Spleen (tissue), 11 donors: ENCODE measurements at regions not wholly inside any gene's neighbourhood (a gene's known extent, or its start where the extent isn't known, plus 50 kb on each side); places are given as distances from the start of the nearest gene placed in this dataset.

Source experiments
- DNase-seq: peaks from one replicate; pipeline ENCODE4 v3.0.0-alpha.2; 2020
- H3K27ac ChIP-seq, 8 donors: fragments of 200-600 bp; sonication (generic) in 7 of 8; 1 replicate in 4 of 8; 2 replicates in 4 of 8; pipeline versions ENCODE4 v1.5.0 to v1.8.0; 2016 to 2021; ENCODE audit warnings: inconsistent platforms in 4 of 8, mild to moderate bottlenecking in 4 of 8, moderate library complexity in 1 of 8
- H3K27me3 ChIP-seq, 7 donors: fragments of 200-600 bp; sonication (generic) in 6 of 7; replicated peaks in 1 of 7; 1 replicate in 4 of 7; 2 replicates in 3 of 7; pipeline versions ENCODE4 v1.5.0 to v1.8.0; 2016 to 2021; ENCODE audit warnings: inconsistent platforms in 3 of 7, mild to moderate bottlenecking in 1 of 7
- H3K36me3 ChIP-seq, 6 donors: fragments of 200-600 bp; sonication (generic) in 5 of 6; 1 replicate in 4 of 6; 2 replicates in 2 of 6; pipeline versions ENCODE4 v1.5.0 to v1.8.0; 2016 to 2021; ENCODE audit warnings: inconsistent platforms in 2 of 6
- H3K4me1 ChIP-seq, 6 donors: fragments of 200-600 bp; sonication (generic) in 5 of 6; 1 replicate in 3 of 6; 2 replicates in 3 of 6; pipeline versions ENCODE4 v1.5.0 to v1.8.0; 2016 to 2021; ENCODE audit warnings: inconsistent platforms in 3 of 6
- H3K4me3 ChIP-seq, 8 donors: fragments of 200-600 bp; sonication (generic) in 7 of 8; 1 replicate in 4 of 8; 2 replicates in 4 of 8; pipeline versions ENCODE4 v1.5.0 to v1.8.0; 2016 to 2021; ENCODE audit warnings: inconsistent platforms in 4 of 8, mild to moderate bottlenecking in 4 of 8, moderate library complexity in 2 of 8
- H3K9me3 ChIP-seq, 8 donors: fragments of 200-600 bp; sonication (generic) in 7 of 8; 1 replicate in 4 of 8; 2 replicates in 4 of 8; pipeline versions ENCODE4 v1.5.0 to v1.8.0; 2016 to 2021; ENCODE audit warnings: inconsistent platforms in 4 of 8
- CTCF ChIP-seq, 11 experiments: fragments of 200-600 bp in 7 of 11; fragments of 450-650 bp in 4 of 11; sonication (generic) in 4 of 11; IDR thresholded peaks in 8 of 11; conservative IDR thresholded peaks in 3 of 11; 1 replicate in 7 of 11; 2 replicates in 4 of 11; pipeline versions ENCODE4 v1.4.0 to v1.8.0; 2016 to 2021; ENCODE audit warnings: antibody characterized with exemption in 11 of 11, inconsistent platforms in 4 of 11, mild to moderate bottlenecking in 1 of 11
- POLR2A ChIP-seq, 3 donors: fragments of 450-650 bp; IDR thresholded peaks; one replicate each; pipeline ENCODE4 v1.5.1; 2017; ENCODE audit warnings: antibody characterized with exemption in 3 of 3, mild to moderate bottlenecking in 1 of 3
- POLR2AphosphoS5 ChIP-seq, 3 donors: sonication (generic); formaldehyde crosslinking; IDR thresholded peaks; one replicate each; pipeline ENCODE4 v1.5.1; 2017; ENCODE audit warnings: antibody characterized with exemption in 3 of 3
- WGBS, 5 donors: extraction: QIAGEN DNeasy Blood & Tissue Kit in 3 of 5; methylation state at CpG; one replicate each; pipeline versions ENCODE4 v1.1.5 to v1.1.7; 2013 to 2018; 5-methylcytosine and 5-hydroxymethylcytosine counted together
- intact Hi-C: fragments of 100-400 bp; cut with DNase I; formaldehyde crosslinking; loops from one replicate; pipeline ENCODE4 v1.15.0; 2023; ENCODE audit warnings: low total_unique reads
- donor health status: healthy with polysubstance abuse.
- donor health status: DM: no; HTN: no; CAD: no; lungs with moderate emphysema.
- donor health status: DM: no; HTN: no; CAD: no.
- donor health status: Bipolar disorder and iron deficiency.
- donor health status: healthy.
- donor health status: DM: no; HTN: no; CAD: no.
- donor health status: DM: yes; HTN: yes; CAD: no.

GRCh38 chr4:130542953-130543352, 1447.0 kb downstream of the C4orf33 start:
- no peak overlapping the region for H3K4me3 ChIP-seq
- no peaks in the 10 kb centered on the region for H3K36me3 ChIP-seq
- no peaks in the 10 kb centered on the region for H3K4me1 ChIP-seq
- DNase-seq, result no peak
- 83 to 95% (median 88%) methylated on average over 6 of the region's 6 CpGs for WGBS, 5 donors
- H3K9me3 ChIP-seq, result no peaks in the 10 kb centered on the region
- no peaks in the 10 kb centered on the region for H3K27me3 ChIP-seq
- no peak overlapping the region for H3K27ac ChIP-seq
- intact Hi-C loops, result no loop called here
- TF ChIP-seq POLR2AphosphoS5 (IDR thresholded peaks at IDR 0.05), result no peak
- TF ChIP-seq CTCF (IDR thresholded peaks at IDR 0.05 in 8 of 11, conservative IDR thresholded peaks at IDR 0.05 in 3 of 11), result no peak
- no peak for TF ChIP-seq POLR2A (IDR thresholded peaks at IDR 0.05)

- H3K27ac ChIP-seq, result no peak overlapping the region
- intact Hi-C loops, result no loop called here
- H3K4me1 ChIP-seq, result no peaks in the 10 kb centered on the region
- no peak for TF ChIP-seq POLR2A (IDR thresholded peaks at IDR 0.05)
- no peak for DNase-seq
- WGBS, 5 donors, result 53 to 72% (median 61%) methylated on average over 3 of the region's 3 CpGs
- no peaks in the 10 kb centered on the region for H3K9me3 ChIP-seq
- no peaks in the 10 kb centered on the region for H3K36me3 ChIP-seq
- no peak overlapping the region for H3K4me3 ChIP-seq
- H3K27me3 ChIP-seq, result no peaks in the 10 kb centered on the region
Measured at GRCh38 chr4:130545171-130545570, 1449.2 kb downstream of the C4orf33 start.

GRCh38 chr4:130545596-130545995, 1449.6 kb downstream of the C4orf33 start:
- TF ChIP-seq POLR2AphosphoS5 (IDR thresholded peaks at IDR 0.05) (no peak), POLR2A (IDR thresholded peaks at IDR 0.05) (no peak), CTCF (IDR thresholded peaks at IDR 0.05 in 8 of 11, conservative IDR thresholded peaks at IDR 0.05 in 3 of 11) (no peak)
- H3K27ac ChIP-seq, result no peak overlapping the region
- no peak for DNase-seq
- intact Hi-C loops, result no loop called here
- no peaks in the 10 kb centered on the region for H3K4me1 ChIP-seq
- no peaks in the 10 kb centered on the region for H3K27me3 ChIP-seq
- no peak overlapping the region for H3K4me3 ChIP-seq
- WGBS, 5 donors, result 59 to 78% (median 63%) methylated on average over 2 of the region's 2 CpGs
- H3K9me3 ChIP-seq, result no peaks in the 10 kb centered on the region
- no peaks in the 10 kb centered on the region for H3K36me3 ChIP-seq

- H3K4me1 ChIP-seq, result no peaks in the 10 kb centered on the region
- H3K27me3 ChIP-seq, result no peaks in the 10 kb centered on the region
- peaks cover 0 to 11% (median 3%) of the 10 kb centered on the region in 8 donors for H3K9me3 ChIP-seq
- no peak overlapping the region for H3K4me3 ChIP-seq
- H3K36me3 ChIP-seq, result no peaks in the 10 kb centered on the region
- no peak for DNase-seq
- intact Hi-C loops, result no loop called here
- no peak for TF ChIP-seq POLR2AphosphoS5 (IDR thresholded peaks at IDR 0.05)
- no peak for TF ChIP-seq POLR2A (IDR thresholded peaks at IDR 0.05)
- TF ChIP-seq CTCF (IDR thresholded peaks at IDR 0.05 in 8 of 11, conservative IDR thresholded peaks at IDR 0.05 in 3 of 11), result no peak
- no peak overlapping the region for H3K27ac ChIP-seq
- WGBS, 5 donors, result 45 to 57% (median 48%) methylated on average over 2 of the region's 2 CpGs
Measured at GRCh38 chr4:130559268-130559667, 1463.3 kb downstream of the C4orf33 start.
